ENCODE measurements at regions not wholly inside any gene's neighbourhood (a gene's known extent, or its start where the extent isn't known, plus 50 kb on each side); places are given as distances from the start of the nearest gene placed in this dataset.

- no peak for ATAC-seq
- TF ChIP-seq, protein P1, sequence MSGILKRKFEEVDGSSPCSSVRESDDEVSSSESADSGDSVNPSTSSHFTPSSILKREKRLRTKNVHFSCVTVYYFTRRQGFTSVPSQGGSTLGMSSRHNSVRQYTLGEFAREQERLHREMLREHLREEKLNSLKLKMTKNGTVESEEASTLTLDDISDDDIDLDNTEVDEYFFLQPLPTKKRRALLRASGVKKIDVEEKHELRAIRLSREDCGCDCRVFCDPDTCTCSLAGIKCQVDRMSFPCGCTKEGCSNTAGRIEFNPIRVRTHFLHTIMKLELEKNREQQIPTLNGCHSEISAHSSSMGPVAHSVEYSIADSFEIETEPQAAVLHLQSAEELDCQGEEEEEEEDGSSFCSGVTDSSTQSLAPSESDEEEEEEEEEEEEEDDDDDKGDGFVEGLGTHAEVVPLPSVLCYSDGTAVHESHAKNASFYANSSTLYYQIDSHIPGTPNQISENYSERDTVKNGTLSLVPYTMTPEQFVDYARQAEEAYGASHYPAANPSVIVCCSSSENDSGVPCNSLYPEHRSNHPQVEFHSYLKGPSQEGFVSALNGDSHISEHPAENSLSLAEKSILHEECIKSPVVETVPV (CRISPR knock-in tag; IDR thresholded peaks at IDR 0.05), result no peak
- no peak for TF ChIP-seq ZFP3 (CRISPR knock-in tag; IDR thresholded peaks at IDR 0.05)
- TF ChIP-seq ARNTL (CRISPR knock-in tag; IDR thresholded peaks at IDR 0.05; ENCODE audit: borderline replicate concordance, low read depth), result no peak
- TF ChIP-seq RARB (CRISPR knock-in tag; IDR thresholded peaks at IDR 0.05), result no peak
- TF ChIP-seq ISL1 (CRISPR knock-in tag; IDR thresholded peaks at IDR 0.05), result no peak
- TF ChIP-seq, protein P2, sequence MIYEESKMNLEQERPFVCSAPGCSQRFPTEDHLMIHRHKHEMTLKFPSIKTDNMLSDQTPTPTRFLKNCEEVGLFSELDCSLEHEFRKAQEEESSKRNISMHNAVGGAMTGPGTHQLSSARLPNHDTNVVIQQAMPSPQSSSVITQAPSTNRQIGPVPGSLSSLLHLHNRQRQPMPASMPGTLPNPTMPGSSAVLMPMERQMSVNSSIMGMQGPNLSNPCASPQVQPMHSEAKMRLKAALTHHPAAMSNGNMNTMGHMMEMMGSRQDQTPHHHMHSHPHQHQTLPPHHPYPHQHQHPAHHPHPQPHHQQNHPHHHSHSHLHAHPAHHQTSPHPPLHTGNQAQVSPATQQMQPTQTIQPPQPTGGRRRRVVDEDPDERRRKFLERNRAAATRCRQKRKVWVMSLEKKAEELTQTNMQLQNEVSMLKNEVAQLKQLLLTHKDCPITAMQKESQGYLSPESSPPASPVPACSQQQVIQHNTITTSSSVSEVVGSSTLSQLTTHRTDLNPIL (CRISPR knock-in tag; IDR thresholded peaks at IDR 0.05; ENCODE audit: low read depth), result no peak
- no peak for TF ChIP-seq TCF4 (CRISPR knock-in tag; IDR thresholded peaks at IDR 0.05; ENCODE audit: borderline replicate concordance)
- no peak for TF ChIP-seq OSR1 (CRISPR knock-in tag; IDR thresholded peaks at IDR 0.05)
- no peak for TF ChIP-seq PPARA (CRISPR knock-in tag; IDR thresholded peaks at IDR 0.05; ENCODE audit: borderline replicate concordance)
- no peak for TF ChIP-seq ESRRG (CRISPR knock-in tag; IDR thresholded peaks at IDR 0.05)
- TF ChIP-seq TOX (CRISPR knock-in tag; IDR thresholded peaks at IDR 0.05; ENCODE audit: borderline replicate concordance), result no peak
- TF ChIP-seq POU6F1 (CRISPR knock-in tag; IDR thresholded peaks at IDR 0.05; ENCODE audit: borderline replicate concordance, low read depth), result no peak
Observed at GRCh38 chr5:98349990-98350365, 423.5 kb upstream of the RGMB start.

GRCh38 chr5:98354922-98355321, 418.5 kb upstream of the RGMB start:
- TF ChIP-seq TOX (CRISPR knock-in tag; IDR thresholded peaks at IDR 0.05; ENCODE audit: borderline replicate concordance), result no peak
- no peak for ATAC-seq

DNA sequence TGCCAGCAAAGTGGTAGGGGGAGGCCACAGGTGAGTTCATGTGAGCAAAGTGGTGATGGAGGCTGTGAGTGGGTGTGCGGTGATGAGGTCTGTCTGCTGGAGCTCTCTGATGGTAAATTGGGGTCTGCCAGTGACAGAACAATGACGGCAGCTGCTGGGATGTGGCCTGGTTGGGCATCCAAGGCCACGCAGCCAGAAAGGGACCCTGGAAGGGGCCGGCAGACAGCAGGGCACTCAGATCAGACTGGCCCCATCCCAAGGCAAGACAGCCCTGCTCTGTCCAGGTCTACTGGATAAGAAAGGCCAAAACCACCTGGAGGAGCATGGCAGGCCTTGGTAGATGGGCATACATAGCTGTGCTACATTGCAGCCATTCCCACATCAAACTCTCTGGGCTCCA, 412.9 kb upstream of the RGMB start:
- no peak for TF ChIP-seq TSHZ2 (CRISPR knock-in tag; IDR thresholded peaks at IDR 0.05)
- no peak for TF ChIP-seq ISL1 (CRISPR knock-in tag; IDR thresholded peaks at IDR 0.05)
- no peak for TF ChIP-seq ZFP30 (CRISPR knock-in tag; IDR thresholded peaks at IDR 0.05)
- no peak for ATAC-seq

GRCh38 chr5:98363157-98363556, 410.3 kb upstream of the RGMB start:
- TF ChIP-seq CSDC2 (CRISPR knock-in tag; IDR thresholded peaks at IDR 0.05), result no peak
- no peak for TF ChIP-seq TCF4 (CRISPR knock-in tag; IDR thresholded peaks at IDR 0.05; ENCODE audit: borderline replicate concordance)
- TF ChIP-seq ZFP3 (CRISPR knock-in tag; IDR thresholded peaks at IDR 0.05), result no peak
- TF ChIP-seq ISL1 (CRISPR knock-in tag; IDR thresholded peaks at IDR 0.05), result no peak
- no peak for TF ChIP-seq TSHZ2 (CRISPR knock-in tag; IDR thresholded peaks at IDR 0.05)
- no peak for TF ChIP-seq ARNTL (CRISPR knock-in tag; IDR thresholded peaks at IDR 0.05; ENCODE audit: borderline replicate concordance, low read depth)
- TF ChIP-seq, protein P2 (CRISPR knock-in tag; IDR thresholded peaks at IDR 0.05; ENCODE audit: low read depth), result no peak
- no peak for TF ChIP-seq POU6F1 (CRISPR knock-in tag; IDR thresholded peaks at IDR 0.05; ENCODE audit: borderline replicate concordance, low read depth)
- no peak for TF ChIP-seq PPARA (CRISPR knock-in tag; IDR thresholded peaks at IDR 0.05; ENCODE audit: borderline replicate concordance)
- TF ChIP-seq ESRRG (CRISPR knock-in tag; IDR thresholded peaks at IDR 0.05), result no peak
- TF ChIP-seq ZFP30 (CRISPR knock-in tag; IDR thresholded peaks at IDR 0.05), result no peak
- TF ChIP-seq, protein P1 (CRISPR knock-in tag; IDR thresholded peaks at IDR 0.05), result no peak
- no peak for TF ChIP-seq SNAI2 (CRISPR knock-in tag; IDR thresholded peaks at IDR 0.05)
- ATAC-seq, result no peak
